Panc1 (cell line): ENCODE measurements at regions not wholly inside any gene's neighbourhood (a gene's known extent, or its start where the extent isn't known, plus 50 kb on each side); places are given as distances from the start of the nearest gene placed in this dataset.

Source experiments
- POLR2AphosphoS5 ChIP-seq: IDR thresholded peaks from 2 replicates; pipeline ENCODE4 v1.6.1; 2012; ENCODE audit warnings: mild to moderate bottlenecking, low read depth, low read length, moderate library complexity
- SIN3A ChIP-seq: IDR thresholded peaks from 2 replicates; pipeline ENCODE4 v1.6.1; 2012; ENCODE audit warnings: low read depth, mild to moderate bottlenecking, low read length, moderate library complexity, borderline replicate concordance; ENCODE audit not compliant: insufficient read depth
- TCF7L2 ChIP-seq: IDR thresholded peaks from 2 replicates; pipeline ENCODE4 v1.6.1; 2011; ENCODE audit warnings: mild to moderate bottlenecking, low read depth, low read length, inconsistent platforms
- TF ChIP-seq, protein P1 (sequence below): fragments of 450-650 bp; IDR thresholded peaks from 2 replicates; pipeline ENCODE4 v1.5.1; 2017; ENCODE audit warnings: mild to moderate bottlenecking

- TF ChIP-seq, protein P1, sequence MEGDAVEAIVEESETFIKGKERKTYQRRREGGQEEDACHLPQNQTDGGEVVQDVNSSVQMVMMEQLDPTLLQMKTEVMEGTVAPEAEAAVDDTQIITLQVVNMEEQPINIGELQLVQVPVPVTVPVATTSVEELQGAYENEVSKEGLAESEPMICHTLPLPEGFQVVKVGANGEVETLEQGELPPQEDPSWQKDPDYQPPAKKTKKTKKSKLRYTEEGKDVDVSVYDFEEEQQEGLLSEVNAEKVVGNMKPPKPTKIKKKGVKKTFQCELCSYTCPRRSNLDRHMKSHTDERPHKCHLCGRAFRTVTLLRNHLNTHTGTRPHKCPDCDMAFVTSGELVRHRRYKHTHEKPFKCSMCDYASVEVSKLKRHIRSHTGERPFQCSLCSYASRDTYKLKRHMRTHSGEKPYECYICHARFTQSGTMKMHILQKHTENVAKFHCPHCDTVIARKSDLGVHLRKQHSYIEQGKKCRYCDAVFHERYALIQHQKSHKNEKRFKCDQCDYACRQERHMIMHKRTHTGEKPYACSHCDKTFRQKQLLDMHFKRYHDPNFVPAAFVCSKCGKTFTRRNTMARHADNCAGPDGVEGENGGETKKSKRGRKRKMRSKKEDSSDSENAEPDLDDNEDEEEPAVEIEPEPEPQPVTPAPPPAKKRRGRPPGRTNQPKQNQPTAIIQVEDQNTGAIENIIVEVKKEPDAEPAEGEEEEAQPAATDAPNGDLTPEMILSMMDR = no peak
- TF ChIP-seq SIN3A = no peak
- TF ChIP-seq TCF7L2 = no peak
- TF ChIP-seq POLR2AphosphoS5 = no peak
Measured at GRCh38 chr12:60391051-60391450, 795.2 kb downstream of the SLC16A7 start.
